Neural cell (in vitro differentiated cells): ENCODE measurements at regions not wholly inside any gene's neighbourhood (a gene's known extent, or its start where the extent isn't known, plus 50 kb on each side); places are given as distances from the start of the nearest gene placed in this dataset.

Experiments used
- H2AFZ ChIP-seq: fragments of 200-600, 300-800 bp; sonication (generic), shearing (Covaris generic); 2 replicates; pipeline ENCODE4 v1.6.0; 2014; ENCODE audit warnings: low read depth, mild to moderate bottlenecking, antibody characterized with exemption, low read length, moderate library complexity
- H3F3A ChIP-seq: fragments of 200-600 bp; shearing (Covaris generic); 2 replicates; pipeline ENCODE4 v1.6.1; 2016; ENCODE audit warnings: mild to moderate bottlenecking, moderate library complexity, mixed read lengths, antibody characterized with exemption, low read length; ENCODE audit not compliant: insufficient read depth, poor library complexity, severe bottlenecking
- H3K27ac ChIP-seq: fragments of 200-600, 300-800 bp; sonication (generic), shearing (Covaris generic); 2 replicates; pipeline ENCODE4 v1.5.1; 2014; ENCODE audit warnings: mild to moderate bottlenecking, low read length, moderate library complexity
- H3K27me3 ChIP-seq: fragments of 300-800, 200-600 bp; sonication (generic), shearing (Covaris generic); 2 replicates; pipeline ENCODE4 v1.6.0; 2014; ENCODE audit warnings: mild to moderate bottlenecking, low read depth, low read length, moderate library complexity; ENCODE audit not compliant: insufficient read depth
- H3K36me3 ChIP-seq: fragments of 300-800, 200-600 bp; sonication (generic), shearing (Covaris generic); 2 replicates; pipeline ENCODE4 v1.5.1; 2014; ENCODE audit warnings: mild to moderate bottlenecking, antibody characterized with exemption, low read length, moderate library complexity; ENCODE audit not compliant: insufficient read depth
- H3K4me2 ChIP-seq: fragments of 300-800, 200-600 bp; sonication (generic), shearing (Covaris generic); 2 replicates; pipeline ENCODE4 v1.6.0; 2014; ENCODE audit warnings: mild to moderate bottlenecking, low read length
- H3K4me3 ChIP-seq: fragments of 300-800, 200-600 bp; sonication (generic), shearing (Covaris generic); 2 replicates; pipeline ENCODE4 v1.5.1; 2014; ENCODE audit warnings: mild to moderate bottlenecking, low read length, moderate library complexity
- H3K79me2 ChIP-seq: fragments of 200-600 bp; shearing (Covaris generic); replicated peaks from 2 replicates; pipeline ENCODE4 v1.6.0; 2014; ENCODE audit warnings: mild to moderate bottlenecking, low read length, moderate library complexity; ENCODE audit not compliant: insufficient read depth
- H3K9ac ChIP-seq: fragments of 300-800, 200-600 bp; sonication (generic), shearing (Covaris generic); 2 replicates; pipeline ENCODE4 v1.6.1; 2016; ENCODE audit warnings: mild to moderate bottlenecking, low read length, mixed read lengths
- H3K9me2 ChIP-seq: fragments of 200-600 bp; shearing (Covaris generic); 2 replicates; pipeline ENCODE4 v1.6.1; 2016; ENCODE audit warnings: mild to moderate bottlenecking, low read length, mixed read lengths; ENCODE audit not compliant: insufficient read depth
- H3K9me3 ChIP-seq: fragments of 200-600, 300-800 bp; sonication (generic), shearing (Covaris generic); 2 replicates; pipeline ENCODE4 v1.6.1; 2016; ENCODE audit warnings: mild to moderate bottlenecking, mixed run types, low read length, moderate library complexity, mixed read lengths
- H4K20me1 ChIP-seq: fragments of 200-600 bp; shearing (Covaris generic); 2 replicates; pipeline ENCODE4 v1.6.1; 2016; ENCODE audit warnings: mild to moderate bottlenecking, mixed run types; ENCODE audit not compliant: insufficient read depth
- CTCF ChIP-seq: fragments of 450-650 bp; IDR thresholded peaks from 2 replicates; pipeline ENCODE4 v1.5.1; 2014; ENCODE audit warnings: antibody characterized with exemption, mild to moderate bottlenecking, moderate library complexity; ENCODE audit not compliant: poor library complexity, severe bottlenecking
- EP300 ChIP-seq: fragments of 450-650 bp; conservative IDR thresholded peaks from 2 replicates; pipeline ENCODE4 v1.6.1; 2014; ENCODE audit warnings: antibody characterized with exemption, mild to moderate bottlenecking, moderate library complexity; ENCODE audit not compliant: poor library complexity, severe bottlenecking
- EZH2 ChIP-seq: fragments of 200-600, 300-800 bp; shearing (Covaris generic), sonication (generic); IDR thresholded peaks from 2 replicates; pipeline ENCODE4 v1.6.1; 2014; ENCODE audit warnings: antibody characterized with exemption, low read length, borderline replicate concordance, mild to moderate bottlenecking; ENCODE audit not compliant: insufficient read depth, poor library complexity, severe bottlenecking
- MXI1 ChIP-seq: fragments of 450-650 bp; conservative IDR thresholded peaks from 2 replicates; pipeline ENCODE4 v1.6.1; 2014; ENCODE audit warnings: antibody characterized with exemption, mild to moderate bottlenecking; ENCODE audit not compliant: poor library complexity, severe bottlenecking
- POLR2AphosphoS5 ChIP-seq: IDR thresholded peaks from 2 replicates; pipeline ENCODE4 v1.6.1; 2012
- RAD21 ChIP-seq: fragments of 450-650 bp; conservative IDR thresholded peaks from 2 replicates; pipeline ENCODE4 v1.6.1; 2014; ENCODE audit warnings: antibody characterized with exemption, mild to moderate bottlenecking, moderate library complexity
- REST ChIP-seq: IDR thresholded peaks from 2 replicates; pipeline ENCODE4 v1.6.1; 2012; ENCODE audit warnings: borderline replicate concordance
- SMC3 ChIP-seq: fragments of 450-650 bp; conservative IDR thresholded peaks from 2 replicates; pipeline ENCODE4 v1.6.1; 2014; ENCODE audit warnings: antibody characterized with exemption, mild to moderate bottlenecking, moderate library complexity; ENCODE audit not compliant: poor library complexity
- TAF1 ChIP-seq: IDR thresholded peaks from 2 replicates; pipeline ENCODE4 v1.6.1; 2012; ENCODE audit warnings: low read depth

GRCh38 chr7:46518713-46519112 lies 597.6 kb upstream of the IGFBP3 start:
- Histone ChIP-seq H3K79me2 (no peaks in the 10 kb centered on the region), H3K27me3 (no peaks in the 10 kb centered on the region), H3K9me3 (no peaks in the 10 kb centered on the region), H3K4me2 (no peak overlapping the region), H4K20me1 (no peaks in the 10 kb centered on the region), H3K4me3 (no peak overlapping the region), H3K9me2 (no peaks in the 10 kb centered on the region), H3K27ac (no peak overlapping the region), H3F3A (no peaks in the 10 kb centered on the region), H3K9ac (no peak overlapping the region), H3K36me3 (no peaks in the 10 kb centered on the region), H2AFZ (no peak overlapping the region)
- TF ChIP-seq RAD21 (no peak), MXI1 (no peak), REST (no peak), EZH2 (no peak), CTCF (no peak), SMC3 (no peak), TAF1 (no peak), POLR2AphosphoS5 (no peak), EP300 (no peak)

GRCh38 chr7:46515844-46516590 lies 594.9 kb upstream of the IGFBP3 start:
- H3K4me2 ChIP-seq, result no peak overlapping the region

More at GRCh38 chr7:46515844-46516590, 594.9 kb upstream of the IGFBP3 start:
- Histone ChIP-seq H4K20me1 (no peaks in the 10 kb centered on the region), H3F3A (no peaks in the 10 kb centered on the region), H3K9me3 (no peaks in the 10 kb centered on the region), H3K79me2 (no peaks in the 10 kb centered on the region), H2AFZ (no peak overlapping the region), H3K9me2 (no peaks in the 10 kb centered on the region), H3K9ac (no peak overlapping the region), H3K36me3 (no peaks in the 10 kb centered on the region), H3K4me3 (no peak overlapping the region), H3K27ac (no peak overlapping the region), H3K27me3 (no peaks in the 10 kb centered on the region)
- TF ChIP-seq RAD21, result no peak
- no peak for TF ChIP-seq POLR2AphosphoS5
- TF ChIP-seq EZH2, result no peak
- no peak for TF ChIP-seq SMC3
- no peak for TF ChIP-seq REST
- TF ChIP-seq CTCF, result no peak
- TF ChIP-seq TAF1, result no peak
- no peak for TF ChIP-seq EP300
- no peak for TF ChIP-seq MXI1
